Osteoblast (primary cell): ENCODE measurements at regions not wholly inside any gene's neighbourhood (a gene's known extent, or its start where the extent isn't known, plus 50 kb on each side); places are given as distances from the start of the nearest gene placed in this dataset.

Experiments
- DNase-seq: peaks from one replicate; pipeline ENCODE4 v3.0.0; 2011; ENCODE audit warnings: low spot score, mixed read lengths; ENCODE audit not compliant: insufficient read length; ENCODE audit errors: missing footprints
- H2AFZ ChIP-seq: 2 replicates; pipeline ENCODE4 v1.6.0; 2011; ENCODE audit warnings: mild to moderate bottlenecking, low read length
- H3K27ac ChIP-seq: 2 replicates; pipeline ENCODE4 v1.5.1; 2011; ENCODE audit warnings: mild to moderate bottlenecking, low read depth, low read length, moderate library complexity
- H3K27me3 ChIP-seq: 2 replicates; pipeline ENCODE4 v1.6.0; 2012; ENCODE audit warnings: mild to moderate bottlenecking, control low read depth, inconsistent platforms, low read length, moderate library complexity; ENCODE audit not compliant: insufficient read depth
- H3K36me3 ChIP-seq: 2 replicates; pipeline ENCODE4 v1.5.1; 2011; ENCODE audit warnings: mild to moderate bottlenecking, low read length, control low read depth, moderate library complexity; ENCODE audit not compliant: insufficient read depth
- H3K4me1 ChIP-seq: 2 replicates; pipeline ENCODE4 v1.5.1; 2011; ENCODE audit warnings: mild to moderate bottlenecking, low read length, control low read depth, moderate library complexity; ENCODE audit not compliant: insufficient read depth
- H3K4me2 ChIP-seq: 2 replicates; pipeline ENCODE4 v1.6.0; 2011; ENCODE audit warnings: mild to moderate bottlenecking, low read length; ENCODE audit not compliant: insufficient read depth
- H3K4me3 ChIP-seq: fragments of 200-600 bp; sonication (generic); 3 replicates; pipeline ENCODE4 v1.5.1; 2012; ENCODE audit warnings: mild to moderate bottlenecking, low read length, inconsistent platforms; ENCODE audit not compliant: insufficient read depth
- H3K79me2 ChIP-seq: 2 replicates; pipeline ENCODE4 v1.6.0; 2012; ENCODE audit warnings: mild to moderate bottlenecking, low read length, control low read depth, inconsistent platforms; ENCODE audit not compliant: insufficient read depth
- H3K9me3 ChIP-seq: 2 replicates; pipeline ENCODE4 v1.5.1; 2011; ENCODE audit warnings: low read depth, low read length, control low read depth
- H4K20me1 ChIP-seq: 2 replicates; pipeline ENCODE4 v1.6.0; 2012; ENCODE audit warnings: mild to moderate bottlenecking, low read length, control low read depth; ENCODE audit not compliant: insufficient read depth
- TF ChIP-seq, protein P1 (sequence below): IDR thresholded peaks from 2 replicates; pipeline ENCODE4 v1.5.1; 2011; ENCODE audit warnings: mild to moderate bottlenecking, low read depth, low read length, moderate library complexity; ENCODE audit errors: extremely low read depth

DNA sequence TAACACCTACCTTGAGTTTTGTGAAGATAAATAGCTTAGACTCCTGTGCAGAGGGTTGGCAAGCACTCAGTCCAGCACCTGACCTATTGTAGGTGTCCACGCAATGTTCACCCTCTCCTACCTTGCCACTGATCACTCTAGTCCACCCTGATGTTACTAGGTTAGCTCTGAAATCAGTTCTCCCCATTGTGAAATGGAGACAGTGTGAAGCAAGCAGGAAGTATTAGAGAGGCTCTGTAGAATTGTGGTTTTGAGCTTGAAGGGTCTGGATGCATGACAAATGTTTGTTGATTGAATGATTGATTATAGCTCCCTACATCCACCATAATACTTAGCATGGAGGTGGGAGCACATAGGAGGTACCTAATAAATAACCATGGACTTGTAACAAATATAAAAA lies 199.7 kb downstream of the RPLP1 start:
- no peak overlapping the region for H3K4me2 ChIP-seq
- no peaks in the 10 kb centered on the region for H3K36me3 ChIP-seq
- H3K4me1 ChIP-seq: no peaks in the 10 kb centered on the region
- H3K4me3 ChIP-seq: no peak overlapping the region
- H3K27ac ChIP-seq: no peak overlapping the region
- TF ChIP-seq, protein P1, sequence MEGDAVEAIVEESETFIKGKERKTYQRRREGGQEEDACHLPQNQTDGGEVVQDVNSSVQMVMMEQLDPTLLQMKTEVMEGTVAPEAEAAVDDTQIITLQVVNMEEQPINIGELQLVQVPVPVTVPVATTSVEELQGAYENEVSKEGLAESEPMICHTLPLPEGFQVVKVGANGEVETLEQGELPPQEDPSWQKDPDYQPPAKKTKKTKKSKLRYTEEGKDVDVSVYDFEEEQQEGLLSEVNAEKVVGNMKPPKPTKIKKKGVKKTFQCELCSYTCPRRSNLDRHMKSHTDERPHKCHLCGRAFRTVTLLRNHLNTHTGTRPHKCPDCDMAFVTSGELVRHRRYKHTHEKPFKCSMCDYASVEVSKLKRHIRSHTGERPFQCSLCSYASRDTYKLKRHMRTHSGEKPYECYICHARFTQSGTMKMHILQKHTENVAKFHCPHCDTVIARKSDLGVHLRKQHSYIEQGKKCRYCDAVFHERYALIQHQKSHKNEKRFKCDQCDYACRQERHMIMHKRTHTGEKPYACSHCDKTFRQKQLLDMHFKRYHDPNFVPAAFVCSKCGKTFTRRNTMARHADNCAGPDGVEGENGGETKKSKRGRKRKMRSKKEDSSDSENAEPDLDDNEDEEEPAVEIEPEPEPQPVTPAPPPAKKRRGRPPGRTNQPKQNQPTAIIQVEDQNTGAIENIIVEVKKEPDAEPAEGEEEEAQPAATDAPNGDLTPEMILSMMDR: no peak
- no peak for DNase-seq
- peaks cover 4% of the 10 kb centered on the region for H3K9me3 ChIP-seq
- no peak overlapping the region for H2AFZ ChIP-seq
- H3K27me3 ChIP-seq: peaks cover 60% of the 10 kb centered on the region
- no peaks in the 10 kb centered on the region for H4K20me1 ChIP-seq
- H3K79me2 ChIP-seq: no peaks in the 10 kb centered on the region

DNA sequence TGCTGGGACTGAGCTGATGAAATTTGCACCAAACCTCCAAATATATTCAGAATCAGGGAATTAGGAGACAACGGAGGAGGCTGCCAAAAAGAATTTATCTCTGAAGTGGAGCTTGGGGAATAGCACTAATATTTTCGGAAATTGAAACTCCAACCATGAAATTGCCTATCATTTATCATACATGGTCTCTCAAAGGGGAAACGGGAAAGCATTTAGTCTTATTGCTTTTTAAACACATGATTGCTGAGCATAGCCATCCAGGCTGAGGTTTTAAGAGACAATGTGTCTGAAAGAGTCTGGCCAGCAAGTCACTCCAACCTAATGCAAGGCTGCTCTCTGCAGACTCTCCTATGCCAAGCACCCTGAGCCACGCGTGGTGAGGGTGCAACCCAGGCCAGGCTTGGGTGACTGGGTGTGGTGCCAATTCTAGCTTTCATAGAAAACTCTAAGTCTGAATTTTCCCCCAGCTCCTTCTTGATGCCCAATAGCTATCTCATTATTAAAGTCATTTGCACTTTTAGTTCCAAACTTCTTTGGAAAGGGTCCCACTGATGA lies 200.2 kb downstream of the RPLP1 start:
- Histone ChIP-seq H3K4me2 (no peak overlapping the region), H3K79me2 (no peaks in the 10 kb centered on the region), H3K9me3 (peaks cover 4% of the 10 kb centered on the region), H3K4me3 (no peak overlapping the region), H3K27ac (no peak overlapping the region), H3K4me1 (no peaks in the 10 kb centered on the region), H3K27me3 (peaks cover 54% of the 10 kb centered on the region), H2AFZ (no peak overlapping the region), H3K36me3 (no peaks in the 10 kb centered on the region), H4K20me1 (no peaks in the 10 kb centered on the region)
- TF ChIP-seq, protein P1: no peak
- no peak for DNase-seq

DNA sequence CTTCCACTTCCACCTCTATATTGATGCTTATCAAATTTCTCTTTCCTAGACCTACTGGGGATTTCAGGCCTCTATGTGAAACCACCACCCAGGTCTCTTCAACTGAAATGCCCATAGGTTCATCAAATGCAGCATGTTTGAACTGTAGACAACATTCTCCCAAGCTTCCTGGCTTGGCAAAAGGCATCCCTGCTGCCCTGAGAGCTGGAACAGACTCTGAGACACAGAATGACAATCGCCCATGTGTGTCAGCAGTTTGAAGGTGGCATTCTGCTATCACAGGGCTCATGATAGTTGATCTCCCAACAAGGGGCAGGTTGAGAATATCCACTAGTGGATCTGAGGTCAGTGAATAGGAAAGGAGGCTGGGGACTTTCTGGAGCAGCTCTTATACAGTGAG lies 200.7 kb downstream of the RPLP1 start:
- Histone ChIP-seq H2AFZ (no peak overlapping the region), H4K20me1 (no peaks in the 10 kb centered on the region), H3K27me3 (peaks cover 50% of the 10 kb centered on the region), H3K36me3 (no peaks in the 10 kb centered on the region), H3K4me2 (no peak overlapping the region), H3K27ac (no peak overlapping the region), H3K79me2 (no peaks in the 10 kb centered on the region), H3K4me3 (no peak overlapping the region), H3K9me3 (peaks cover 4% of the 10 kb centered on the region), H3K4me1 (no peaks in the 10 kb centered on the region)
- DNase-seq: no peak
- TF ChIP-seq, protein P1: no peak

DNA sequence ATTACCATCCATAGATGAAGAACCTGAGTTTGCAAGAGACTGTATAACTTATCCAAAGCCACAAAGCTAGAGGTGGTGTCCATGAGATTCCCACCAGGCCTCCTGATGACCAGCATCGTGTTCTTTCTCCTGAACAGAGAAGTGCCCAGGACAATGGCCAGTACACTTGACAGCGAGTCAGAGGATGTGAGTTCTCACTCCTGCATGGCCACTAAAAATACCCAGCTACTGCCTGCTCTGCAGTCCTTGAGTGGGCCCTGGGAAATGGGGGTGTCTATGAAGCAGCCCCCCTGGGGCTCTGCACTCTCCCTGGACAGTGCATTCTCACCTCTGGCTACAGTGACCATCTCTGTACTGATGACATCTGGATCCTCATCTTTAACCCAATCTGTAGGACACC lies 201.2 kb downstream of the RPLP1 start:
- Histone ChIP-seq H3K4me1 (no peaks in the 10 kb centered on the region), H3K36me3 (no peaks in the 10 kb centered on the region), H3K4me3 (no peak overlapping the region), H2AFZ (no peak overlapping the region), H4K20me1 (no peaks in the 10 kb centered on the region), H3K27me3 (peaks cover 44% of the 10 kb centered on the region), H3K4me2 (no peak overlapping the region), H3K27ac (no peak overlapping the region), H3K79me2 (no peaks in the 10 kb centered on the region), H3K9me3 (peaks cover 4% of the 10 kb centered on the region)
- TF ChIP-seq, protein P1: no peak
- no peak for DNase-seq
